Smooth muscle cell (in vitro differentiated cells): ENCODE measurements at regions not wholly inside any gene's neighbourhood (a gene's known extent, or its start where the extent isn't known, plus 50 kb on each side); places are given as distances from the start of the nearest gene placed in this dataset.

Experiments used
- DNase-seq: peaks from one replicate; lab custom pipeline; 2025; ENCODE audit not compliant: unreplicated experiment; lab: John Stamatoyannopoulos, UW
- H2AFZ ChIP-seq: fragments of 200-600 bp; sonication (generic); 2 replicates; pipeline ENCODE4 v1.6.0; 2016; ENCODE audit warnings: antibody characterized with exemption, low read depth, mild to moderate bottlenecking
- H3F3A ChIP-seq: fragments of 200-600 bp; sonication (generic); 2 replicates; pipeline ENCODE4 v1.6.0; 2017; ENCODE audit warnings: antibody characterized with exemption, low read depth
- H3K27ac ChIP-seq: fragments of 200-600 bp; sonication (generic); 2 replicates; pipeline ENCODE4 v1.5.1; 2016; ENCODE audit warnings: low read depth, mild to moderate bottlenecking
- H3K27me3 ChIP-seq: fragments of 200-600 bp; sonication (generic); 2 replicates; pipeline ENCODE4 v1.6.1; 2016; ENCODE audit warnings: low read depth, mild to moderate bottlenecking
- H3K36me3 ChIP-seq: fragments of 200-600 bp; sonication (generic); 2 replicates; pipeline ENCODE4 v1.5.1; 2016; ENCODE audit warnings: low read depth
- H3K4me1 ChIP-seq: fragments of 200-600 bp; sonication (generic); 2 replicates; pipeline ENCODE4 v1.5.1; 2016; ENCODE audit warnings: low read depth
- H3K4me2 ChIP-seq: fragments of 200-600 bp; sonication (generic); 2 replicates; pipeline ENCODE4 v1.6.0; 2016; ENCODE audit warnings: mild to moderate bottlenecking
- H3K4me3 ChIP-seq: fragments of 200-600 bp; sonication (generic); 2 replicates; pipeline ENCODE4 v1.5.1; 2016; ENCODE audit warnings: mild to moderate bottlenecking
- H3K79me2 ChIP-seq: fragments of 200-600 bp; sonication (generic); 2 replicates; pipeline ENCODE4 v1.6.0; 2016; ENCODE audit warnings: low read depth, mild to moderate bottlenecking
- H3K9ac ChIP-seq: fragments of 200-600 bp; sonication (generic); 2 replicates; pipeline ENCODE4 v1.6.0; 2016; ENCODE audit warnings: low read depth
- H3K9me3 ChIP-seq: fragments of 200-600 bp; sonication (generic); replicated peaks from 2 replicates; pipeline ENCODE4 v1.5.1; 2016; ENCODE audit warnings: low read depth
- H4K20me1 ChIP-seq: fragments of 200-600 bp; sonication (generic); 2 replicates; pipeline ENCODE4 v1.6.0; 2016; ENCODE audit warnings: low read depth
- CTCF ChIP-seq: fragments of 200-600 bp; sonication (generic); IDR thresholded peaks from 2 replicates; pipeline ENCODE4 v1.5.1; 2017; ENCODE audit warnings: borderline replicate concordance, mild to moderate bottlenecking, antibody characterized with exemption; ENCODE audit not compliant: insufficient read depth, poor library complexity, severe bottlenecking
- WGBS: methylation state at CpG from one replicate; pipeline ENCODE4 v1.1.7; 2016; ENCODE audit warnings: low lambda C conversion rate; 5-methylcytosine and 5-hydroxymethylcytosine counted together

- Histone ChIP-seq H3K79me2 (no peaks in the 10 kb centered on the region), H3K9ac (no peak overlapping the region), H3K4me3 (no peak overlapping the region), H3K36me3 (no peaks in the 10 kb centered on the region), H3F3A (peaks cover 19% of the 10 kb centered on the region), H3K4me2 (no peak overlapping the region), H3K9me3 (no peaks in the 10 kb centered on the region), H2AFZ (no peak overlapping the region), H3K4me1 (peaks cover 12% of the 10 kb centered on the region), H3K27ac (no peak overlapping the region), H3K27me3 (no peaks in the 10 kb centered on the region), H4K20me1 (no peaks in the 10 kb centered on the region)
- no peak for TF ChIP-seq CTCF
- DNase-seq: no peak
- 65% methylated on average over 6 of the region's 6 CpGs for WGBS
These were observed 90.2 kb upstream of the SH3PXD2B start for GRCh38 chr5:172544371-172545095.

GRCh38 chr5:172543484-172544298 lies 89.4 kb upstream of the SH3PXD2B start:
- 57% methylated on average over 11 of the region's 11 CpGs for WGBS
- Histone ChIP-seq H3K9me3 (no peaks in the 10 kb centered on the region), H3K4me2 (no peak overlapping the region), H3K4me1 (peaks cover 7% of the 10 kb centered on the region), H3K36me3 (no peaks in the 10 kb centered on the region), H3K27me3 (no peaks in the 10 kb centered on the region), H3K4me3 (no peak overlapping the region), H3K9ac (no peak overlapping the region), H4K20me1 (no peaks in the 10 kb centered on the region), H3F3A (peaks cover 16% of the 10 kb centered on the region), H2AFZ (no peak overlapping the region), H3K27ac (no peak overlapping the region), H3K79me2 (no peaks in the 10 kb centered on the region)
- no peak for TF ChIP-seq CTCF
- DNase-seq: no peak

GRCh38 chr5:172542651-172543131 lies 88.4 kb upstream of the SH3PXD2B start:
- Histone ChIP-seq H3K9ac (no peak overlapping the region), H3K4me3 (no peak overlapping the region), H4K20me1 (no peaks in the 10 kb centered on the region), H3K27ac (no peak overlapping the region), H3K4me1 (peaks cover 6% of the 10 kb centered on the region), H3K27me3 (no peaks in the 10 kb centered on the region), H3K36me3 (no peaks in the 10 kb centered on the region), H3F3A (peaks cover 16% of the 10 kb centered on the region), H3K9me3 (no peaks in the 10 kb centered on the region), H3K79me2 (no peaks in the 10 kb centered on the region), H2AFZ (no peak overlapping the region), H3K4me2 (no peak overlapping the region)
- no peak for TF ChIP-seq CTCF
- WGBS: 91% methylated on average over 12 of the region's 13 CpGs
- DNase-seq: no peak
